Fibroblast of lung (primary cell): ENCODE measurements at regions not wholly inside any gene's neighbourhood (a gene's known extent, or its start where the extent isn't known, plus 50 kb on each side); places are given as distances from the start of the nearest gene placed in this dataset.
A peak's percentile ranks its signal among the peaks of the same experiment; 100 is the strongest.

Experiments
- DNase-seq, 2 donors: peaks; one replicate each; pipeline versions ENCODE4 v3.0.0 to v3.0.0-alpha.2; 2010; ENCODE audit warnings: low read depth in 2 of 2
- H2AFZ ChIP-seq: 2 replicates; pipeline ENCODE4 v1.5.1; 2012; ENCODE audit warnings: low read length, control low read depth, inconsistent platforms
- H3K27ac ChIP-seq: 2 replicates; pipeline ENCODE4 v1.5.1; 2011; ENCODE audit warnings: low read length, control low read depth; ENCODE audit not compliant: insufficient read depth
- H3K27me3 ChIP-seq: 2 replicates; pipeline ENCODE4 v1.5.1; 2011; ENCODE audit warnings: mild to moderate bottlenecking, low read length; ENCODE audit not compliant: control insufficient read depth, insufficient read depth
- H3K36me3 ChIP-seq: 2 replicates; pipeline ENCODE4 v1.5.1; 2011; ENCODE audit warnings: low read length; ENCODE audit not compliant: control insufficient read depth, insufficient read depth
- H3K4me1 ChIP-seq: 2 replicates; pipeline ENCODE4 v1.5.1; 2011; ENCODE audit warnings: low read length; ENCODE audit not compliant: control insufficient read depth, insufficient read depth; ENCODE audit errors: extremely low read depth
- H3K4me2 ChIP-seq: 2 replicates; pipeline ENCODE4 v1.5.1; 2011; ENCODE audit warnings: low read length, control low read depth; ENCODE audit not compliant: insufficient read depth; ENCODE audit errors: extremely low read depth
- H3K4me3 ChIP-seq, 4 experiments: fragments of 200-600 bp in 1 of 4; sonication (generic) in 1 of 4; replicated peaks in 1 of 4; 2 replicates each; pipeline ENCODE4 v1.5.1; 2011 to 2016; ENCODE audit warnings: low read length in 4 of 4, low read depth in 3 of 4, mild to moderate bottlenecking in 3 of 4, control low read depth in 2 of 4, inconsistent platforms in 1 of 4, mixed read lengths in 1 of 4; ENCODE audit not compliant: insufficient read depth in 1 of 4; ENCODE audit errors: control extremely low read depth in 1 of 4
- H3K79me2 ChIP-seq: 2 replicates; pipeline ENCODE4 v1.5.1; 2012; ENCODE audit warnings: mild to moderate bottlenecking, low read length, inconsistent platforms; ENCODE audit not compliant: control insufficient read depth, insufficient read depth
- H3K9ac ChIP-seq: 2 replicates; pipeline ENCODE4 v1.5.1; 2011; ENCODE audit warnings: mild to moderate bottlenecking, low read length, control low read depth; ENCODE audit not compliant: insufficient read depth
- H3K9me3 ChIP-seq: 2 replicates; pipeline ENCODE4 v1.5.1; 2012; ENCODE audit warnings: low read depth, low read length; ENCODE audit not compliant: control insufficient read depth, insufficient read depth
- H4K20me1 ChIP-seq: 2 replicates; pipeline ENCODE4 v1.5.1; 2011; ENCODE audit warnings: low read length; ENCODE audit not compliant: control insufficient read depth, insufficient read depth; ENCODE audit errors: extremely low read depth
- EZH2 ChIP-seq: IDR thresholded peaks from 2 replicates; pipeline ENCODE4 v1.5.1; 2012; ENCODE audit warnings: low read length, control low read depth, mild to moderate bottlenecking; ENCODE audit errors: missing control alignments
- TF ChIP-seq, protein P1 (sequence below), 2 donors: IDR thresholded peaks in 1 of 2; conservative IDR thresholded peaks in 1 of 2; 1 replicate in 1 of 2; 2 replicates in 1 of 2; pipeline ENCODE4 v1.5.1; 2011 to 2012; ENCODE audit warnings: low read length in 2 of 2, control low read depth in 1 of 2, inconsistent platforms in 1 of 2, low read depth in 1 of 2, mild to moderate bottlenecking in 1 of 2

DNA sequence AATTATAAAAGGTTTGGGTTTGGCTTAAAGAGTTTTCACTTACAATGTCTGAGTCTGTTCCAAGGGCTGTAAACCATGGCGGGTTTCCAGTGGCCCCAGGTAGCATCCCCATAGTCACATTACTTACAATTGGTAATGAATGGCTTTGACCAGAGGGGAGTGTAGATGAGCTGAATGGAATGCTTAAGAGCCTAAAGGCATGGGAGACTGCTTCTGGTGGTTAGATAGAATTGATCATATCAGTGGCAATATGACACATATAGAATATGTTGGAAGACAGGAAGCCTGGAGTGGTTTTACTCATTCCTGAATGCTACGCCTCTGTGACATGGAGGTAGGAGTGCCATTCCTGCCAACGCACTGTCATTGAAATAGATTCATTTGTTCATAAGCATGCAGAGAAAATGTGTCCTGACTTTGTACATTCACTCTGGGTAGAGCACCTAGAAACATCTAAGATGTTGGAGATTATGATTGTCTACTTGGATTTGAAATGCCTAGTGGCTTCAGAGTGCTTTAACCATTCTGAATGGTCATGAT is 183.3 kb downstream of the BLID start:
- TF ChIP-seq EZH2: no peak
- TF ChIP-seq, protein P1, sequence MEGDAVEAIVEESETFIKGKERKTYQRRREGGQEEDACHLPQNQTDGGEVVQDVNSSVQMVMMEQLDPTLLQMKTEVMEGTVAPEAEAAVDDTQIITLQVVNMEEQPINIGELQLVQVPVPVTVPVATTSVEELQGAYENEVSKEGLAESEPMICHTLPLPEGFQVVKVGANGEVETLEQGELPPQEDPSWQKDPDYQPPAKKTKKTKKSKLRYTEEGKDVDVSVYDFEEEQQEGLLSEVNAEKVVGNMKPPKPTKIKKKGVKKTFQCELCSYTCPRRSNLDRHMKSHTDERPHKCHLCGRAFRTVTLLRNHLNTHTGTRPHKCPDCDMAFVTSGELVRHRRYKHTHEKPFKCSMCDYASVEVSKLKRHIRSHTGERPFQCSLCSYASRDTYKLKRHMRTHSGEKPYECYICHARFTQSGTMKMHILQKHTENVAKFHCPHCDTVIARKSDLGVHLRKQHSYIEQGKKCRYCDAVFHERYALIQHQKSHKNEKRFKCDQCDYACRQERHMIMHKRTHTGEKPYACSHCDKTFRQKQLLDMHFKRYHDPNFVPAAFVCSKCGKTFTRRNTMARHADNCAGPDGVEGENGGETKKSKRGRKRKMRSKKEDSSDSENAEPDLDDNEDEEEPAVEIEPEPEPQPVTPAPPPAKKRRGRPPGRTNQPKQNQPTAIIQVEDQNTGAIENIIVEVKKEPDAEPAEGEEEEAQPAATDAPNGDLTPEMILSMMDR (conservative IDR thresholded peaks at IDR 0.05 in 1 of 2, IDR thresholded peaks at IDR 0.05 in 1 of 2; ENCODE audit: low read depth in 1 of 2, low read length in 2 of 2): no peak
- Histone ChIP-seq H3K4me2 (no peak overlapping the region), H3K4me1 (peaks cover 15% of the 10 kb centered on the region), H3K9ac (no peak overlapping the region), H2AFZ (no peak overlapping the region), H3K4me3 (no peak overlapping the region), H3K27me3 (no peaks in the 10 kb centered on the region), H3K36me3 (no peaks in the 10 kb centered on the region), H3K9me3 (no peaks in the 10 kb centered on the region), H3K27ac (no peak overlapping the region), H3K79me2 (no peaks in the 10 kb centered on the region), H4K20me1 (no peaks in the 10 kb centered on the region)
- DNase-seq: peak in 1 of 2 donors; percentile 32

DNA sequence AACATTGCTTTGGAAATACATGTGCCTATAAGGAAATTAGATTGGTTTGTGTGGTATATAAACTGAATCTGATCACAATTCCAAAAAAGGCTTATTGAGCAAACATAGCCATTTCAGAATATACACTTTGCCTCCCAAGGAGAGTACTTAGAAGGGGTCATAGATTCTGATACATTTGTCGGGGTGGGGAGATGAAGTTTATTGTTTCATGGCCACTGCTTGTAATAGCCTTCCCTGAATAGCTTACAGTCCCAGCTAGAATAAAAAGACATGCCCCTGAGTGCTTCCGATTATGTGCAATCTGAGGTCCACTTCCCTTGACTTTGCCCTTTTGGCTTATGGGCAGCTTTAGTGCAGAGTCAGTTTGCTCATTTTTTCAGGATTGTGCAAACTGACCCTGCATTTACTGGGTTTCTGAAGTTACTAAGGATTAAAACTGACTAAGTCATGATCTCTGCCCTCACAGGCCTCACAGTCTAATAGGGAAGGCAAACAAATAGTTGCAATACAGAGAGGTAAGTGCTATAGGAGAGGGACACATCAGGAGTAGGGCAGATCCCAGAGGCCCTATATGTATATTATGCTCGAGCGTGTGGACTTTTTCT is 184.2 kb downstream of the BLID start:
- TF ChIP-seq EZH2: no peak
- TF ChIP-seq, protein P1 (conservative IDR thresholded peaks at IDR 0.05 in 1 of 2, IDR thresholded peaks at IDR 0.05 in 1 of 2; ENCODE audit: low read depth in 1 of 2, low read length in 2 of 2): no peak
- DNase-seq: peak in 1 of 2 donors; percentile 42
- no peaks in the 10 kb centered on the region for H4K20me1 ChIP-seq

DNA sequence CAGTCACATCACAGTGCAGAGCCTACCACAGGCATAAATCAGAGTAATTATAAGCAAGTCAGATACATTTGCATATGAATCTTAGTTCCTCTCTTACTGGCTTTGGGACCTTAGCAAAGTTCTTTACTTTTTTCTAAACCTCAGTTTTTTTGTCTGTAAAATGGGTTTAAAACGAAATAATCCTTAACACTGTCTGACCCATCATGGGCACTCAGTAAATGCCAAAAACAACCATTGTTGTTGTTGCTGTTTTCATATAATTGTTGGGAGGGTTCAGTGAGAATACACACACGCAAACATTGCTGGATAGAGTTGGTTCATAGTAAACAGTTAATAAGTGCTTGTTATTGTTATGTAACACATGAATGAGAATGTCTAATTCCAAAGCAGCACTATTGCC is 184.9 kb downstream of the BLID start:
- no peak overlapping the region for H2AFZ ChIP-seq

More for the DNA sequence above, 184.2 kb downstream of the BLID start:
- Histone ChIP-seq H3K9ac (no peak overlapping the region), H3K4me3 (no peak overlapping the region), H3K4me2 (no peak overlapping the region), H3K27ac (no peak overlapping the region), H3K4me1 (peaks cover 14% of the 10 kb centered on the region), H3K36me3 (no peaks in the 10 kb centered on the region), H3K79me2 (no peaks in the 10 kb centered on the region), H3K27me3 (no peaks in the 10 kb centered on the region), H3K9me3 (no peaks in the 10 kb centered on the region), H2AFZ (no peak overlapping the region)

More for the DNA sequence above, 184.9 kb downstream of the BLID start:
- Histone ChIP-seq H4K20me1 (no peaks in the 10 kb centered on the region), H3K9me3 (no peaks in the 10 kb centered on the region), H3K79me2 (no peaks in the 10 kb centered on the region), H3K36me3 (no peaks in the 10 kb centered on the region), H3K27ac (no peak overlapping the region), H3K27me3 (no peaks in the 10 kb centered on the region), H3K4me3 (no peak overlapping the region), H3K9ac (no peak overlapping the region), H3K4me2 (no peak overlapping the region), H3K4me1 (peaks cover 9% of the 10 kb centered on the region)
- DNase-seq: no peak
- no peak for TF ChIP-seq EZH2
- TF ChIP-seq, protein P1 (conservative IDR thresholded peaks at IDR 0.05 in 1 of 2, IDR thresholded peaks at IDR 0.05 in 1 of 2; ENCODE audit: low read depth in 1 of 2, low read length in 2 of 2): no peak
